ENCODE measurements at regions not wholly inside any gene's neighbourhood (a gene's known extent, or its start where the extent isn't known, plus 50 kb on each side); places are given as distances from the start of the nearest gene placed in this dataset.

- no peak for FAIRE-seq
Observed at GRCh38 chr18:42187611-42188380, 232.8 kb downstream of the PIK3C3 start.

DNA sequence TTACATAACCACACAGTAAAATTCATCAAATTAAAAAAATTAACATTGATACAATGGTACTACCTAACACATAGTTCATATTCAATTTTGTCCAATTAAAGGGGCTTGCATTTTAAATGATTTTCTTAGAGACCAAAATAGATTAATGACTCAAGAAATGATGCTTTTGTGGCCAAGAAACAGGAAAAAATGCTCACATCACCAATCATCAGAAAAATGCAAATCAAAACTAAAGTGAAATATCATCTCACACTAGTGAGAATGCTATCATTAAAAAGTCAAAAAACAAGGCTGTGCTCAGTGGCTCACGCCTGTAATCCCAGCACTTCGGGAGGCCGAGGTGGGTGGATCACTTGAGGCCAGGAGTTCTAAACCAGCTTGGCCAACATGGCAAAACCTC lies 235.6 kb downstream of the PIK3C3 start:
- no peak for FAIRE-seq

- FAIRE-seq: no peak
Observed at GRCh38 chr18:42192251-42193248, 237.5 kb downstream of the PIK3C3 start.

DNA sequence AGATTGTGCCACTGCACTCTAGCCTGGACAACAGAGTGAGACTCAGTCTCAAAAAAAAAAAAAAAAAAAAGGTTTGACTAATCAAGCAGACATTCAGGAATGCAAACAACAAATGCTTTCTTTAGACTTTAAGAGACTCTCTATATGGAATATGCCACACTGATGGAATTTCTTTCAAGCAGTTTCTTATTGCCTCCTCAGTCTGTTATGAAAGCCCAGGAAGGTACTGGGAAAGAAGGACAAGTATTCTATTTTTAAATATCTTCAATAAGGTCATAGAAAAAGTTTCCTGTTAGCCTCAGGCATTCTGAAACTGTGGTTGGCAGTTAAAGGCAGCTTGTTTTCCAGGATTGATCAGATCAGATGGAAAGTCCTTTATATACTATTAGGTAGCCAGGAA lies 241.6 kb downstream of the PIK3C3 start:
- FAIRE-seq: no peak

DNA sequence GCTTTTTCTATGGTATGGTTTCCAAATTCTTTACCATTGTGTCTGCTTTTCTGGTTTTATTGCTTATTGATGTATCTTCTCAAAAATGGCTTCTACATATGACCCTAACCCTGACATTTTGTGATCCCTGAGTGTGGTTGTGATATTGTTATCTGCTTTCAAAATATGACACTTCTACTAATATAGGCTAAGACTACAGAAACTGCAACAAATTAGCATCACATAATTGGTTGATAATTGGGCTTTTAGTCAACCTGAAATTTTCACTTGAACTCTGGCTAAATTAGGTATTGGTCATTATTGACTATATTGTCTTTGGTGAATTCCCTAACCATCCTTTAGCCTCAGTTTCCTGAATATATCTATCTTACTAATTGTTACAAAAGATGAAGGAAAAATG lies 246.1 kb downstream of the PIK3C3 start:
- no peak for FAIRE-seq

- FAIRE-seq: no peak
Observed at GRCh38 chr18:42211201-42211600, 256.2 kb downstream of the PIK3C3 start.

- FAIRE-seq: no peak
Observed at GRCh38 chr18:42222557-42222956, 267.5 kb downstream of the PIK3C3 start.

- FAIRE-seq: no peak
Observed at GRCh38 chr18:42228581-42228980, 273.5 kb downstream of the PIK3C3 start.

DNA sequence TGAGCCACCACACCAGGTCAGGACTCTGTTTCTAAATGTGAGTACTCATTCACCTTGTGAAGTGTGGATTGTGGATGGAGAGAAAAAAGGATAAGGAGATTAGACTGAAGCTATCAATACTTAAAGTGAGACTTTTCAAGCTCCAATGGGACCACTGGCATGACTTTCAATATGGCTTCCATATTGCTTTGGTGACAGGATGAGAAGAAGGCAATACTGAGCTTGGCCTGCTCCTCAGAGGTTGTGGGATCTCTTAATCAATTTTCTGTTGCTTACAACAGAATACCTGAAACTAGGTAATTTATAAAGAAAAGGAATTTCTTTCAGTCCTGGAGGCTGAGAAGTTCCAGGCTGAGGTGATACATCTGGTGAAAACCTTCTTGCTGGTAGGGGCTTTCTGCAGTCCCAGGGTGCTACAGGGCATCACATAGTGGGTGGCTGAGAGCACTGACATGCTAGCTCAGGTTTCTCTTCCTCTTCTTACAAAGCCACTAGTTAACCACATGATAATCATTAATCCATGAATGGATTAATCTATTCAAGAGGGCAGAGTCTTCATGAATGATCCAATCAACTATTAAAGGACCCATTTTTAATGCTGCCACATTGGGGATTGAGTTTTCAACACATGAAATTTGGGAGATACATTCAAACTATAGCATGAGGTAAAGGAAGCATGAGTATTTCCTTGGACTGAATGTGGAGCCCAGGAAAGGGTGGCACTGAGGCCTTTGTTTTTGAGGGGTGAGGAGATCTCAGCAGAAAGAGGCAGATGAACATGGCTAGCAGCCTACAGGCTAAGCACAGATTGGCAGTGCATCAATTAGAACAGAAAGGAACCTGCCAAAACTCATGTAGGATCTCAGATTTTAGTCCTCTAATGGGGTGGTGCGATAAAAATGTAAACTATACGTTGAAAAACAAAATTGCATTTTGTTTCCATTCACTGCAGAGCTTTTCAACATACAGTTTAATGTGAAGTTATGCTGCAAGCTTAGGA lies 274.5 kb downstream of the PIK3C3 start:
- no peak for FAIRE-seq

GRCh38 chr18:42230636-42231035 lies 275.6 kb downstream of the PIK3C3 start:
- FAIRE-seq: no peak

DNA sequence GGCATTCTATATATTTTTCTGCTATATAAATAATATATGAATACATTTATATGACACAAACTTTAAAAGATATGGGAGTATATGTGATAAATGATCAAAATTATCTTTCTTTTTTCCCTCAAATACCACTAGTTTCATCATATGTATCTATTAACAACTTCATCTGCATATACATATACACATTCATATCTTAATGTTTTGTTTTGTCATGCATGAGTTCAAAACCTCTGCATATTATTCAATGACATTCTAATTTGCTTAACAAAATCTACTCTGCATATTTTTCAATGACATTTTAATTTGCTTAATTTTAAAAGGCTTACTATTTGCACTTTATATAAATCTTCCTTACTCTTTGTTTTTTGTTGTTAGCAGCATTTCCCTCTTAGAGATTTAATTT lies 276.2 kb downstream of the PIK3C3 start:
- FAIRE-seq: no peak

DNA sequence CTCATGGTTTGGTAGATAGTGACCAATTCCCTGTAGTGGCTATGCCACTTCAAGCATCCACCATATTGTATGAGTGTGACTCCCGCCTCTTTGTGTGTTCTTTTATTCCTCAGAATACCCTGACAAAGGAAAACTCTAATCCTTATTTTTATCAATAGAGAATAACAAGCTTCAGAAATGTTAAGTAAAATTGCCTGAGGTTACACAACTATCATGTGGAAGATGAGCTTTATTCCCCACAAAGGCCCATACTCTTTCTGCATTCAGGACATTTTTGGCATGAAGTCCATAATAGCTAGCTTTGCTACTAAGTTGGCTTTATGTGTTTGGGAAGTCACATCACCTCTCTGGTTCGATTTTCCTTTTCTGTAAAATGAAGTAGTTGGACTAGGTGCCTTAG lies 276.8 kb downstream of the PIK3C3 start:
- FAIRE-seq: no peak

- no peak for FAIRE-seq
Observed at GRCh38 chr18:42233908-42234307, 278.9 kb downstream of the PIK3C3 start.

DNA sequence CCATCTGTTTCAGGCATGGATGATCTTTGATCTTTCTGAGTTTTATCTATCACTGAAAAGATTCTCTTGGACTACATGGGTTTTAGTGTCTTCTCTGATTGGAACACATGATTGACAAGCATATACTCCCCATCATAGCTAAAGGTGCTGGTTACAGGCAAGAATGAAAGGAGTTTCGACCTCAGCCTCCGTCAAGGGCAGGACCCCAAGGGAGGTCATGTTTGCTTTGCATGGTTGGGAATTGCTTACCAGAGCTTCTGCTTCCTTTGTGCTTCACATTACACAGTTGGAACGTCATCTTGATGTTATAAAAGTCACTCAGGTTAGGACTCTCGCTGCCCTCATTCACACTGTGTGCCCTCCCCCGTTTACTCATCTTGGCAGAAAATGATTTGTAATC lies 287.7 kb downstream of the PIK3C3 start:
- no peak for FAIRE-seq

DNA sequence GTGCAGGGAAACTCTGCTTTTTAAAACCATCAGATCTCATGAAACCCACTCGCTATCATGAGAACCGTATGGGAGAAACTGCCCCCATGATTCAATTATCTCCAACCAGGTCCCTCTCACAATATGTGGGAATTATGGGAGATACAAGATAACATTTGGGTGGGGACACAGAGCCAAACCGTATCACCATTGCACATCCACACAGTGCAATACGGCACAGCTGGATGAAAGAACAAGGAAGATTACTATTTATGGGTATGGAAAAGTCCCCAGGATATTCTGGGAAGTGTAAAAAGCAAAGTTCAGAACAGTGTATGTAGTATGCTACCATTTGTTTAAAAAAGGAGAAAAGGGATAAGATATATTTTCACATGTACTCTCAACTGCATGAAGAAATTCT lies 290.1 kb downstream of the PIK3C3 start:
- FAIRE-seq: no peak

- FAIRE-seq: no peak
Observed at GRCh38 chr18:42255908-42256765, 301.1 kb downstream of the PIK3C3 start.

DNA sequence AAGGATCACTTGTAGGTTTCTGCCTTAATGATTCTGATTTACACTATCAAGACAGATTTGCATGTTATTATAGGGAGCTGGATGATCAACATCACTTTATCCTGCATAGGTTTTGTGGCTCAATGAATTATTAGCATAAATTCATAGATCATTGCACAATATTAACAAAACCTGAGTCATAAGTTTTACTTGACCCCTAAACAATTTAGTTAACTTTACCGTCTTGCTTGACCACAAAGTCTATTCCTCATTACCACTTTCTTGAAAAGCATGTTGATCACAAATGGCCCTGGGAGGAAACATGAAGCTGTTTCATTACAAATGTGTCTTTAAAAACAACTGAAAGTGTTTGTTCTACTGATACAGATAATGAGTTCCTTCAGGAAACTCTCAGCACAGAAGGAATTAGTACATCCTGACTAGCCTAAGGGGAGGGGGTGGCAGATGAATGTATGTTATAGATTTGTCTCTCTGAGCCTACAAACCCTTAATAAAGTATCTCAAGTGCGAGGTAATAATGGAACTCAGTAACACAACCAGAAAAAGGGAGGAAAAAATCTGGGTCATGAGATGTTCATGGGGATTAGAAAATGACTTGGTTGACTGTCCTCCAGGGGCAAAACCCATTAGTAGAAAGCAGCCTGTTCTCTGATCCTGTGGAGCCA lies 303.4 kb downstream of the PIK3C3 start:
- no peak for FAIRE-seq

- FAIRE-seq: no peak
Observed at GRCh38 chr18:42261731-42262130, 306.7 kb downstream of the PIK3C3 start.

DNA sequence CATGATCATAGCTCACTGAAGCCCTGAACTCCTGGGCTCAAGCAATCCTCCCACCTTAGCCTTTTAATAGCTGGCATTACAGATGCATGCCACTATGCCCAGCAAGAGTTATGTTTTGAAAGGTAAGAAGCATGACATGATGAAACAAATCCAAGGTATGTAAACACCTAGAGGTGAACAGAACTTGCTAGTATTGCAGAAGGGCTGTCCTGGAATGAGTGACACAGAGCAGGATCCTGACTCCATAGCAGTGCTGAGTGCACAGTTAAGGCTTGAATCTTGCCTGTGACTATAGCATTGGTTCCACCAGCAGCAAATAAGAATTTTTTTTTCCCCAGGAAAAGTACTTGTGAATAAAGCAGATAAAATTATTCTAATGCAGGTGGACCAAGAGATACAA lies 309.5 kb downstream of the PIK3C3 start:
- FAIRE-seq: no peak

DNA sequence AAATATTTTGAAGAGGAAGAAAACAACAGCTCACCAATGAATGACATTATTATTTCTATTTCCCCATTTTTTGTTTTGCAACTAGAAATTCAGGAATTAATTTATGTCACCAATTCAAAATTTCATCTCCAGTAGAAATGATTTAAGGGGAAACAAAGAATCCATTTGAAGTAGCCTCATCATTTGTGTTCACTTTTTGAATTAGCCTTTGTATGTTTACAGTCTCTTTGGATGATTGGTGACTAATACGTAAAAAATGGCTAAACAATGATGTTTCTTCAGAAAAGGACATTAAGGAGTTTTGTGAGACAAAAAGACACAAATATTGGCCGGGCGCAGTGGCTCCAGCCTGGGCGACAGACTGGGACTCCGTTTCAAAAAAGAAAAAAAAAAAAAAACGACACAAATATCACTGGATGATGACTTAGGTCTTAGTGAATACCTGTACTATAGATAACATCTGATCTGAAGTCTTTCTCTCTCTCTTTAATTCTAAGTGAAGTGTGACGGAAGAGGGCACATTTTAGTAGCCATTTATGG lies 313.2 kb downstream of the PIK3C3 start:
- FAIRE-seq: no peak

DNA sequence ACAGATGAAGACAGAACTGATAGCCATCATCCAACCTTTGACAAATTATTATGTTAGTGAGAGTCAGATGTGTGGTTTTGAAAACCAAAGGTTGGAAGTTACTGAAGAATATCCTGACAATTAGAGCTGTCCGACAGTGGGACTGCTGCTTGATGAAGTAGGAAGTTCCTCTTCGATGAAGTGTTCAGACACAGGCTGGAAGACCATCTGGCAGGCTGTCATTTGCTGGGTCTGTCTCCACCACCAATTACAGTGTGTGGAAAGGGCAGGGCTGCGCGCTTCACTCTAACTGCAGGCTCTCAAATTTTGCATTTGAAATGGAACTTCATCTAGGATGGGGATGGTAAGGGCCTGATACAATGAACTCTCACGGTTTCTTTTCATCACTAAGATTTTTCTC lies 313.8 kb downstream of the PIK3C3 start:
- FAIRE-seq: no peak
